ENCODE measurements at regions not wholly inside any gene's neighbourhood (a gene's known extent, or its start where the extent isn't known, plus 50 kb on each side); places are given as distances from the start of the nearest gene placed in this dataset.
"Not testable (repeated sequence)": the region's sequence is repeated elsewhere in the genome, so short reads cannot be mapped to it uniquely, and the experiment has no call there.

DNA sequence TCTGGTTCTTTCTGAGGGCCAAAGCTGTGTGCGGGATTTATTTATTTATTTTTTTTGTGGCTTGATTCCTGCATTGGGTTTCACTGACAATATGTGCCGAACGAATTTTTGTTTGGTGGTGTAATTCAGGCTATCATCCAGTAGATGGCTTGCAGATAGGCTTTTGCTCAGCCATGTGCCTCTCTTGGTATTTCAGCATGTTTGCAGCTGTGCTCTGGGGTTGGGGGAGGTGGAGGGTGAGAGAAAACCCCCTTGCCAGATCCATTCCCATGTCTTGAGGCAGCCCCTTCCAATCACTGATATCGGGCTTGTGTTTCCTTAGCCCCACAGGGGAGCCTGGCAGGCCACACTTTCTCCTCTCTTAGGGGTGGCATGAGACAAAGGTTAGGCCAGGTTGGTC is 302.4 kb downstream of the PTGER3 start:
- no peak overlapping the region for H3K4me2 ChIP-seq (ENCODE audit: low read depth, low read length)
- in situ Hi-C loops (cut with HindIII; ENCODE audit: extremely low pct_ligation_motif_present, low pct_unique_long_range_greater_than_20kb) (no loop called here), intact Hi-C loops (cut with micrococcal nuclease; ENCODE audit: unreplicated experiment) (loop anchor here (1.0 kb wide), 1 partner anchor 305 kb away; no protein-coding TSS in a partner anchor)
- no peaks in the 10 kb centered on the region for H3K36me3 ChIP-seq (replicated peaks in 1 of 2; ENCODE audit: control insufficient read depth in 1 of 2, insufficient read depth in 2 of 2, low read length in 2 of 2)
- no TSS peak for BruUV-seq (replicated peaks)
- no peak overlapping the region for H3K9ac ChIP-seq (ENCODE audit: insufficient read depth, low read depth, low read length)
- no peak overlapping the region for H3K27ac ChIP-seq (ENCODE audit: extremely low read length, insufficient read depth, low read length)
- peaks cover 20% of the 10 kb centered on the region for H3K9me3 ChIP-seq (ENCODE audit: low read length)
- ATAC-seq, result peak; percentile 79
- H3K27me3 ChIP-seq (ENCODE audit: control insufficient read depth in 1 of 2, insufficient read depth in 2 of 2, low read length in 2 of 2), result no peaks in the 10 kb centered on the region
- H3K4me3 ChIP-seq (replicated peaks in 1 of 3; ENCODE audit: insufficient read depth in 1 of 3, low read depth in 2 of 3, low read length in 3 of 3), result no peak overlapping the region
- no peaks in the 10 kb centered on the region for H3K4me1 ChIP-seq (ENCODE audit: insufficient read depth, low read length)
- CTCF ChIA-PET (ENCODE audit: low intra/inter-chr PET ratio, low total read pairs), result interaction anchor here (1.1 kb wide), 1 partner anchor 305 kb away, joined by 4 read pairs; no protein-coding TSS in a partner anchor
- H4K20me1 ChIP-seq (ENCODE audit: insufficient read depth, low read length), result no peaks in the 10 kb centered on the region
- H2AFZ ChIP-seq (ENCODE audit: low read length), result no peak overlapping the region
- no peaks in the 10 kb centered on the region for H3K79me2 ChIP-seq (ENCODE audit: insufficient read depth, low read length)
- TF ChIP-seq, protein P1, sequence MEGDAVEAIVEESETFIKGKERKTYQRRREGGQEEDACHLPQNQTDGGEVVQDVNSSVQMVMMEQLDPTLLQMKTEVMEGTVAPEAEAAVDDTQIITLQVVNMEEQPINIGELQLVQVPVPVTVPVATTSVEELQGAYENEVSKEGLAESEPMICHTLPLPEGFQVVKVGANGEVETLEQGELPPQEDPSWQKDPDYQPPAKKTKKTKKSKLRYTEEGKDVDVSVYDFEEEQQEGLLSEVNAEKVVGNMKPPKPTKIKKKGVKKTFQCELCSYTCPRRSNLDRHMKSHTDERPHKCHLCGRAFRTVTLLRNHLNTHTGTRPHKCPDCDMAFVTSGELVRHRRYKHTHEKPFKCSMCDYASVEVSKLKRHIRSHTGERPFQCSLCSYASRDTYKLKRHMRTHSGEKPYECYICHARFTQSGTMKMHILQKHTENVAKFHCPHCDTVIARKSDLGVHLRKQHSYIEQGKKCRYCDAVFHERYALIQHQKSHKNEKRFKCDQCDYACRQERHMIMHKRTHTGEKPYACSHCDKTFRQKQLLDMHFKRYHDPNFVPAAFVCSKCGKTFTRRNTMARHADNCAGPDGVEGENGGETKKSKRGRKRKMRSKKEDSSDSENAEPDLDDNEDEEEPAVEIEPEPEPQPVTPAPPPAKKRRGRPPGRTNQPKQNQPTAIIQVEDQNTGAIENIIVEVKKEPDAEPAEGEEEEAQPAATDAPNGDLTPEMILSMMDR (CRISPR knock-in tag; IDR thresholded peaks at IDR 0.05), result peak; percentile 35
- TF ChIP-seq TMF1 (CRISPR knock-in tag; IDR thresholded peaks at IDR 0.05; ENCODE audit: low read depth), result no peak
- WGBS (ENCODE audit: low lambda C conversion rate), result 1% methylated on average over 4 of the region's 4 CpGs
- POLR2A ChIA-PET, result no interaction called here
- peak; percentile 14 for DNase-seq (ENCODE audit: low spot score)
- peak; percentile 42 for FAIRE-seq

DNA sequence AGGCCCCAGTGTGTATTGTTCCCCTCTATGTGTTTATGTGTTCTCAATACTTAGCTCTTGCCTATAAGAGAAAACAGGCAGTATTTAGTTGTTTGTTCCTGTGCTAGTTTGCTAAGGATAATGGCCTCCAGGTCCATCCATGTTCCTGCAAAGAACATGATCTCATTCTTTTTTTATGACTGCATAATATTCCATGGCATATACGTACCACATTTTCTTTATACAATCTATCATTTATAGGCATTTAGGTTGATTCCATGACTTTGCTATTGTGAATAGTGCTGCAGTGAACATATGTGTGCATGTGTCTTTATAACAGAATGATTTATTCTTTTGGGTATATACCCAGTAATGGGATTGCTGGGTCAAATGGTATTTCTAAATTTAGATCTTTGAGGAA is 301.6 kb downstream of the PTGER3 start:
- H3K36me3 ChIP-seq (replicated peaks in 1 of 2; ENCODE audit: control insufficient read depth in 1 of 2, insufficient read depth in 2 of 2, low read length in 2 of 2); H3K27ac ChIP-seq (ENCODE audit: extremely low read length, insufficient read depth, low read length); FAIRE-seq; DNase-seq (ENCODE audit: low spot score); POLR2A ChIA-PET; in situ Hi-C loops (cut with HindIII; ENCODE audit: extremely low pct_ligation_motif_present, low pct_unique_long_range_greater_than_20kb); H3K4me3 ChIP-seq (replicated peaks in 1 of 3; ENCODE audit: insufficient read depth in 1 of 3, low read depth in 2 of 3, low read length in 3 of 3); H3K4me1 ChIP-seq (ENCODE audit: insufficient read depth, low read length); H3K9ac ChIP-seq (ENCODE audit: insufficient read depth, low read depth, low read length); ATAC-seq; BruUV-seq (replicated peaks); H4K20me1 ChIP-seq (ENCODE audit: insufficient read depth, low read length); H3K4me2 ChIP-seq (ENCODE audit: low read depth, low read length); intact Hi-C loops (cut with micrococcal nuclease; ENCODE audit: unreplicated experiment); H3K27me3 ChIP-seq (ENCODE audit: control insufficient read depth in 1 of 2, insufficient read depth in 2 of 2, low read length in 2 of 2); H3K79me2 ChIP-seq (ENCODE audit: insufficient read depth, low read length); H2AFZ ChIP-seq (ENCODE audit: low read length); CTCF ChIA-PET (ENCODE audit: low intra/inter-chr PET ratio, low total read pairs): not testable (repeated sequence)
- 31% methylated on average over 1 of the region's 1 CpG for WGBS (ENCODE audit: low lambda C conversion rate)
- H3K9me3 ChIP-seq (ENCODE audit: low read length), result peaks cover 20% of the 10 kb centered on the region

DNA sequence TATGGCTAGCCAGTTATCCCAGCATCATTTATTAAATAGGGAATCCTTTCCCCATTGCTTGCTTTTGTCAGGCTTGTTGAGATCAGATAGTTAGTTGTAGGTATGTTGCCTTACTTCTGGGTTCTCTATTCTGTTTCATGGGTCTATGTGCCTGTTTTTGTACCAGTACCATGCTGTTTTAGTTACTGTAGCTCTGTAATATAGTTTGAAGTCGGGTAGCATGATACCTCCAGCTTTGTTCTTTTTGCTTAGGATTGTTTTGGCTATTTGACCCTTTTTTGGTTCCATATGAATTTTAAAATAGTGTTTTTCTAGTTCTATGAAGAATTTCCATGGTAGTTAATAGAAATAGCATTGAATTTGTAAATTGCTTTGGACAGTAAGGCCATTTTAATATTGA is 300.5 kb downstream of the PTGER3 start:
- intact Hi-C loops (cut with micrococcal nuclease; ENCODE audit: unreplicated experiment); H3K4me1 ChIP-seq (ENCODE audit: insufficient read depth, low read length); H3K79me2 ChIP-seq (ENCODE audit: insufficient read depth, low read length); in situ Hi-C loops (cut with HindIII; ENCODE audit: extremely low pct_ligation_motif_present, low pct_unique_long_range_greater_than_20kb); H3K4me3 ChIP-seq (replicated peaks in 1 of 3; ENCODE audit: insufficient read depth in 1 of 3, low read depth in 2 of 3, low read length in 3 of 3); DNase-seq (ENCODE audit: low spot score); H4K20me1 ChIP-seq (ENCODE audit: insufficient read depth, low read length); FAIRE-seq; CTCF ChIA-PET (ENCODE audit: low intra/inter-chr PET ratio, low total read pairs); H3K27me3 ChIP-seq (ENCODE audit: control insufficient read depth in 1 of 2, insufficient read depth in 2 of 2, low read length in 2 of 2); H2AFZ ChIP-seq (ENCODE audit: low read length); POLR2A ChIA-PET; H3K4me2 ChIP-seq (ENCODE audit: low read depth, low read length); BruUV-seq (replicated peaks); H3K27ac ChIP-seq (ENCODE audit: extremely low read length, insufficient read depth, low read length); H3K9ac ChIP-seq (ENCODE audit: insufficient read depth, low read depth, low read length); ATAC-seq; H3K36me3 ChIP-seq (replicated peaks in 1 of 2; ENCODE audit: control insufficient read depth in 1 of 2, insufficient read depth in 2 of 2, low read length in 2 of 2): not testable (repeated sequence)
- 0% methylated on average over 1 of the region's 1 CpG for WGBS (ENCODE audit: low lambda C conversion rate)
- peaks cover 16% of the 10 kb centered on the region for H3K9me3 ChIP-seq (ENCODE audit: low read length)

DNA sequence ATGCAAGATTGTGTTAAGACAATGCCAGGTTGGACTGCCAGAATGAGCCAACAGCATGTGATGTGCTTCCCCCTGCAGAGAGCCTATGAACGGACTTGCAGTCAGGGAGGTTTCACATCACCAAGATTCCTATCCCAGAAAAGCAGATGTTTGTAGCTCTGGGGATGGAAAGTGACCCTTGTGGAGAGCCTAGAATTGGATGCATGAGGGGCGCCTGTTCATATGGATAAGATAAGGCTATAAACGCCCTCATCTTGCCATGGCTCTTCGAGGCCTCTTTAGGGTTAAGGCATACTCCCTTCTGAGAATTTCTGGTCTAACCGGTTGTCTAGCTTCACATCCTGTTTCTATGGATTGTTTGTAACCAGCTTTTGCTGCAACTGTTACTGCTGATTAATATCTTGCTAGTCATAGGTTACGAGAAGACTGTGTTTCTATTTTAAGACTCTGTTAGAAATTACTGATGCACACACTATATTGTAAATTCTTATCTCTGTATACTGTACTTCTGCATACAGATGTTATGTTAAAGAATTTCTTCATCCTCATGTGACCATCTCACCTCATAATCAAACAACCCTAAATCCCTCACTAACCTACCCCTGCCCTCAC is 295.8 kb downstream of the PTGER3 start:
- H4K20me1 ChIP-seq (ENCODE audit: insufficient read depth, low read length); intact Hi-C loops (cut with micrococcal nuclease; ENCODE audit: unreplicated experiment); H3K4me3 ChIP-seq (replicated peaks in 1 of 3; ENCODE audit: insufficient read depth in 1 of 3, low read depth in 2 of 3, low read length in 3 of 3); H3K79me2 ChIP-seq (ENCODE audit: insufficient read depth, low read length); DNase-seq (ENCODE audit: low spot score); ATAC-seq; H3K9ac ChIP-seq (ENCODE audit: insufficient read depth, low read depth, low read length); H2AFZ ChIP-seq (ENCODE audit: low read length); FAIRE-seq; BruUV-seq (replicated peaks); POLR2A ChIA-PET; in situ Hi-C loops (cut with HindIII; ENCODE audit: extremely low pct_ligation_motif_present, low pct_unique_long_range_greater_than_20kb); H3K36me3 ChIP-seq (replicated peaks in 1 of 2; ENCODE audit: control insufficient read depth in 1 of 2, insufficient read depth in 2 of 2, low read length in 2 of 2); H3K4me1 ChIP-seq (ENCODE audit: insufficient read depth, low read length); H3K4me2 ChIP-seq (ENCODE audit: low read depth, low read length); H3K27me3 ChIP-seq (ENCODE audit: control insufficient read depth in 1 of 2, insufficient read depth in 2 of 2, low read length in 2 of 2); H3K27ac ChIP-seq (ENCODE audit: extremely low read length, insufficient read depth, low read length); CTCF ChIA-PET (ENCODE audit: low intra/inter-chr PET ratio, low total read pairs): not testable (repeated sequence)
- peaks cover 13% of the 10 kb centered on the region for H3K9me3 ChIP-seq (ENCODE audit: low read length)
- WGBS (ENCODE audit: low lambda C conversion rate), result 13% methylated on average over 5 of the region's 6 CpGs
